ENCODE measurements at regions not wholly inside any gene's neighbourhood (a gene's known extent, or its start where the extent isn't known, plus 50 kb on each side); places are given as distances from the start of the nearest gene placed in this dataset.

DNA sequence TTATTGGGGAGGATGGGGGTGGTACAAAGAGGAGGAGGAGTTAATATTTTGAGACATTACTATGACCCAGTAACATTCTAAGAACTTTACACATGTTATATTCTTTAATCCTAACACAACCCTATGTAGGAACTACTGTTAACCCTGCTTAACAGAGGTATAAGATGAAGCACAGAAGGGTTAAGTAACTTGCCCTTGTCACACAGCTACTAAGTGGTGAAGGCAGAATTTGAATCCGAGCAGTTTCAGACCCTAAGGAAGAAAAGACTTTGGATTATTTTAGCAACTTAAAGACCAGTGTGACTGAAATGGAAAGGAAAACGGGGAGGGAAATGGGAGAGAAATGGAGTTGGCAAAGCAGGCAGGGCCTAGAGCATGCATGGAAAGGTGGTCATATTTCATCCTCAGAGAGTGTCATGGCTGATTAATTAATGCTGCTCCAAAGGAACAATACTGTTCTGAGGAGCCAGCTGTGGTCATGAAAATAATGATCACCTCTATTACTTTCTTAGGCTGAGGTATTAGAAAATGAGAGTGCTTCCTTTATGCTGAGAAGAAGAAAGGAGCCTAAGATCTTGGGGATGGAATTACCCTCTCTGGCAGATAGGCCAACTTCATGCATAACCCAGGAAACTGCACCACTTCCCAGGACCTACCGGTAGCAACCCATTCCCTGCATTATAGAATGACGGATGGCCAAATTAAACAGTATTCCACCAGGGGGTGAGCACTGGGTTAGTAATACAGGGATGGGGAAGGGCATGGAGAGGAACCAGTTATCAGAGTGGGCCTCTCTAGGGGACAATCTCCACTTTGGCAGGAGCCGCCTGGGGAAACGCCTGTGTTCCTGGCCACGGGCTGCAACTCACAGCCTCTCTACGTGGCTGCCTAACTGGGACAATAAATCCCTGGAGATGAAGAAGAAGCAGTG lies 50.1 kb upstream of the TNFAIP3 start:
- no peak for DNase-seq (ENCODE audit: low read depth in 1 of 2, low spot score in 1 of 2)
